ENCODE measurements at regions not wholly inside any gene's neighbourhood (a gene's known extent, or its start where the extent isn't known, plus 50 kb on each side); places are given as distances from the start of the nearest gene placed in this dataset.

DNA sequence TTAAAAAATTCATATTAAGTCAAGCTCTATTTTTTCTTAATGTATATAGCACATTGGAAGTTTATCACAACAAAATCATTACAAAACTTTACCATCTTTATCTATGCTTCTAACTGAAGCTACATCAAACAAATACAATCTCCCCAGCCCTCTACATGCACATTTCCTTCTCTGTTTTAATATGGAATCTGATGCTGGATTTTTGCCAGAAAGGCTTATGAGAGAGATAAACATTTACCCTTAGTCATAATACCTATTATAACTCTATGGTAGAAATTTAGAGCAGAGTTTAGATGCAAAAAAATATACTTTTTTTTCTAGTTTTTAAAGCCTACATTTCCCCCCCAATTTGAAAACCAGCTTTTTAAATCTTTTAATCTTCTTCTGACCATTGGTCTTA is 1198.6 kb downstream of the GATA3 start:
- DNase-seq: no peak

DNA sequence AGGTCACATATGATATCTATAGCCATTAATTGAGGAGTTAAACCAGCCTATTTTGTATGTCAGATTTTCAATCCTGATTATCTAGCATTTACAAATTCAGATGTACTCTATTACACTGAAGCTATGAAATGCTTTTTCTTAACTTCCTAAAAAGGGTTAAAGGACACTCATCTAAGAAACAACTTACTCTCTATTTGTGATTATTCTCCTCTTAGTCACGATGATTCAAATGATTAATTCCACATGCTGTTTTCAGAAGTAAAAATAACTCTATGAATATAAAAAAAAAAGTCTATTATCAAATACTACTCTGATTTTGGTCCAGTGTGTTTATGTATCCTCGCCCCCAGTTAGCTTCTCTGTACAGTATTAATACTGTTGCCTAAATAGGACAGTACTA is 1199.9 kb downstream of the GATA3 start:
- no peak for DNase-seq

DNA sequence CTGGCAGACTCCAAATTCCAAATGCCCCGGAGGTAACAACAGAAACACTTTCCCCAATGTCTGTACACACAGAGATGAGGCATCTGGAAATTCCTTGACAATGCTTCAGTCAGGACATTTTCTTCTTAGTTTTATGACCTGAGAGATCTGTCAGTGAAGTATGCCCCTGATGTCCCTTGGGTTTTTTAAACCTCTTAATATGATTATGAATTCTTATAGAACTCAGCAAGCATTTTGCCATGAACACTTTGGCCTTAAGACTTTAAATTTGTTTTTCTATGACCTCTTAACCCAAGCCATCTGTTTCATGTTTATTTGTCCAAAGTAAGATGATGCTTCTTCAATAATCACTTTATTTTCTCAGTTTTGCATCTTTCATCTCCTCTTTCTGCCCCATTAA is 1206.2 kb downstream of the GATA3 start:
- no peak for DNase-seq

DNA sequence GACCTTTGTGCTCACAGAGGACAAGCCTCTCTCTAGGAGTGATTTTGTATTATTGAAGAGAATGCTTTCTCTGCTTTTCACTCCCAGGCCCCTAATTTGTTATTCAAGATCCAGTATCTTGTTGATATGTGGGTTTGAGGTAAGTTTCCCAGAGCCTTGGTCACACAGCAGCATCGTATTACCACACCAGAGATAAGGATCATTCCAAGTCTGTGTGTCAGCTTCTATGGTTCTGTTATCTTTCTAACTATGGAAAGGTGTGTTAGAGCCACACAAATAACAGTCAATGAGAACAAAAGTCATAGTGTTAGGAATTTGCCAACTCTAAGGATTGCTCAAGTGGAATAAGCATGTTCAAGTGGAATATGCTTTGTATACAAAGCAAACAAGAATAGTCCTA is 1208.3 kb downstream of the GATA3 start:
- no peak for DNase-seq

DNA sequence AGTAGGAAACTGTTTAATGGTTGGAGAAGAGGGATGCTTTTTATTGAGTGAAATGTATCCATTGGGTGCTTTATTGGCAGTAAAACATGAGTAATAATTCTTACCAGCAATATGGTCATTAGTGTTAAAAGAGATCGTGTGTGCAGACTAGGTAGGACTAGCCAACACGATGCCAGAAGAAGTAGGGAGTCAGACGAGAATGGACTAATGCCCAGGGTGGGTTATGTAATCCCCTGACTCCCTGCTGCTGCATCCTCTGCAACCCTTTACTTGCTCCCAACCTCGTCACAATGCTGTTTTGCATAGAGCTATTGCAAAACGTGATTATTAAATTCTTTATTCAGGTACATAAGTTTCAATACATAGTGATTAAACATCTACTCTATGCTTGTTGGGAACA is 1213.7 kb downstream of the GATA3 start:
- DNase-seq: no peak

DNA sequence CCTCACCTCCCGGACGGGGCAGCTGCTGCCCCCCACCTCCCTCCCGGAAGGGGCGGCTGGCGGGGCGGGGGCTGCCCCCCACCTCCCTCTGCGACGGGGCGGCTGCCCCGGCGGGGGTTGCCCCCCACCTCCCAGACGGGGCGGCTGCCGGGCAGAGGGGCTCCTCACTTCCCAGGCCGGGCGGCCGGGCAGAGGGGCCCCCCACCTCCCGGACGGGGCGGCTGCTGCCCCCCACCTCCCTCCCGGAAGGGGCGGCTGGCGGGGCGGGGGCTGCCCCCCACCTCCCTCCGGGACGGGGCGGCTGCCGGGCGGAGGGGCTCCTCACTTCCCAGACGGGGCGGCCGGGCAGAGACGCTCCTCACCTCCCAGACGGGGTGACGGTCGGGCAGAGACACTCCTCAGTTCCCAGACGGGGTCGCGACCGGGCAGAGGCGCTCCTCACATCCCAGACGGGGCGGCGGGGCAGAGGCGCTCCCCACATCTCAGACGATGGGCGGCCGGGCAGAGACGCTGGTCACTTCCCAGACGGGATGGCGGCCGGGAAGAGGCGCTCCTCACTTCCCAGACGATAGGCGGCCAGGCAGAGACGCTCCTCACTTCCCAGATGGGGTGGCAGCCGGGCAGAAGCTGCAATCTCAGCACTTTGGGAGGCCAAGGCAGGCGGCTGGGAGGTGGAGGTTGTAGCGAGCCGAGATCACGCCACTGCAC is 1218.8 kb downstream of the GATA3 start:
- DNase-seq: peak in 1 of 5 donors; percentile 5

DNA sequence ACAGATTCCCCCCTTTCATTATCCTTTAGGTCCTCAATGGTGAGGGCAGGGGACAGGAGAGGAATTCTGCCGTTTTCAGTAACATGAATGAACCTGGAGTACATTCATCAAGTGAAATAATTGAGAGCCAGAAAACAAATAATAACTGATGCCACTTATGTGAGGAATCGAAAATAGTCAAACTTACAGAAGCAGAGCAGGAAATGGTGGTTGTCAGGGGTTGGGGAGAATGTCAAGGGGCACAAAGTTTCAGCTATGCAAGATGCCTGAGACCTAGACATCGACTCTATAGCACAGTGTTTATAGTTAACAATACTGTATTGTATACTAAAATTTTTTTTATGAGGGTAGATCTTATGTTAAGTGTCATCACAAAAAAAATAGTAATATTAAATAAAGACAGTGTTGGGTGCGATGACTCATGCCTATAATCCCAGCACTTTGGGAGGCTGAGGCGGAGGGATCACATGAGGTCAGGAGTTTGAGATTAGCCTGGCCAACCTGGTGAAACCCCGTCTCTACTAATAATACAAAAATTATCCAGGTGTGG is 1219.8 kb downstream of the GATA3 start:
- DNase-seq: peak in 1 of 5 donors; percentile 6

DNA sequence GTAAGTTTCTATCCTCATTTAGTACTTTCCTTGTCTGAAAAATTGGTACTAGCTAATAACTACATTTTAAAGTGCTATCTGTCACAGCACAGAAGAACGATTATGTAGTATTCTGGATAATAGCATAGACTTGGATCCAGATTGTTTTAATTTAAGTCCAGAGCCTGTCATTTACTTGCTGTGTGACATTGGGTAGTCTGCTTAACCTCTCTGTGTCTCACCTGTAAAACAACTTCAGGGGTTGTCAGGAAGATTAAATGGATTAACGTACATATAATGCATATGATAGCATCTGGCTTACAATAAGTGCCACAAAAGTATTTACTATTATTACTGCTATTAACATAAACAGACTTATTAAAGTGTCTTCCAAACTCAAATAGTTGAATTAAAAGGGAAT is 1221.4 kb downstream of the GATA3 start:
- DNase-seq: no peak

DNA sequence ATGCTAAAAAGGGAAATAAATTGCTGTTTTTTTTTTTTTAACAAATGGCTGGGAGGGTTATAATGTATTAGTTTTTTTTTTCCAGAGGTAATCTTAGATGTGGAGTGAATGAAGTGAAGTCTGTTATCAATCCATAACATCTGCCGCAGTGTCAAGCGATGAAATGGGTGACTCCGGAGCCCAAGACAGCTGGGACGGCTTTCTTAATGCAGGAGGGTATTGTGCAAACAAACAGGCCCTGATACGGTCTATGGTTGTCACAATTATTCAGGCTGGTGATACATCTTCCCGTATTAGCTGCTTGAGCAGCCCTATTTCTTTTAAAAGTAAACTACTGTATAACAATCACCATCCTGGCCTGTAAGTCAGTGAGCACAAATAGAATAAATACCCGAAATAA is 1231.2 kb downstream of the GATA3 start:
- DNase-seq: no peak

DNA sequence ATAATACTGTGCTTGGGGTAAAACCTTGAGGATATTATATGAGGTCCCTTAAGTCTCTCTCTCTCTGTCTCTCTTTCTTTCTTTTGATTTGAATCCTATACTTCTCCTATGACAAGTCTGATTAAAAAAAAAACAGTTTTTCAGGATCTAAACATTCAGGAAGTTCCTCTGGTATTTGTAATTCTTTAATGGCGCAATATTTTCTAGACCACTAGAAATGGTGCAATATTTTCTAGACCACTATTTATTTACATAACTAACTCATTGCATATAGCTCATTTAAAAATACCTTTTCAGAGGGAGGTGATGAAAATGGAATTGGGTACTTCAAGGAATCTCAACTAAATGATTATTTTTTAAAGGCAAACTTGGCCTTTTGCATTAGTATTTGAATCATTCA is 1235.3 kb downstream of the GATA3 start:
- no peak for DNase-seq

DNA sequence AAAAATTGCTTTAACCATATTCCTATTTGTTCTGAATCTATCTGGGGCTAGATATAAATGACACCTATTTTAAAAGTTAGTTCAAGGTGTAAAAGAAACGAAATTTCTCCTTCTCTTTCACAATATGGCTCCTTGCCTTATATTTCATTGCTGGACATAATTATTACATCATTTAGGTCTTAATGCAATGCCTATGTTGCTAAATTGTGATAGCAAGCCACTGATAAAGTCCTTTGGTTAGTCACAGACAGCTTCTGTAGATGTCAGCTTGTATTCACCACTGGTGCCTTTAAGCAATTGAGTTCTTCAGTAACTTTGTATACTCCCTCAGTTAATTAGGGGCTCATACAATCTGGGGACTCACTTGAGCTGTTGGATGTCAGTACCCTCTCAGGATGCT is 1236.6 kb downstream of the GATA3 start:
- DNase-seq: no peak

DNA sequence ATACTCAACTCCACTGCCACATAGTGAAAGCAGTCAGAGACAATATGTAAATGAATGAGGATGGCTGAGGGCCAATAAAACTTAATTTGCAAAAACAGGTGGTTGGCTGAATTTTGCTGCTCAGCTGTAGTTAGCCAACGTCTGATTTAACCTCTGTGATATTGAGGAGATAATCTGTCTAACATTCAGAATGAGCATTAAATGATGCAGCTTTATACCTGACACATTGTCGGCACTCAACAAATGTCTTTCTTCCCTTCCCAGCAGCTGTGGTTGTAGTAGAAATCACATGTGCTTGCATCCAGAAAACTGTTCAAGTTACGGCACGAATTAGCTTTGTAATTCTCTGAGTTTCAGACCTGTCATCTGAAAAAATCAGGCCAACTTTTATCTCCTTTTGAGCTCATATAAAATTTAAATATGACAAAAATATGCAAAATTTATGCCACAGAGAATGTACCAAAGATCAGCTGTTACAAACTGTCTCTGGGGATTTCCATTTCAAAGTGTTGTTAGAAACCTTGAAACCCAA is 1239.7 kb downstream of the GATA3 start:
- DNase-seq: peak in 1 of 5 donors; percentile 31

DNA sequence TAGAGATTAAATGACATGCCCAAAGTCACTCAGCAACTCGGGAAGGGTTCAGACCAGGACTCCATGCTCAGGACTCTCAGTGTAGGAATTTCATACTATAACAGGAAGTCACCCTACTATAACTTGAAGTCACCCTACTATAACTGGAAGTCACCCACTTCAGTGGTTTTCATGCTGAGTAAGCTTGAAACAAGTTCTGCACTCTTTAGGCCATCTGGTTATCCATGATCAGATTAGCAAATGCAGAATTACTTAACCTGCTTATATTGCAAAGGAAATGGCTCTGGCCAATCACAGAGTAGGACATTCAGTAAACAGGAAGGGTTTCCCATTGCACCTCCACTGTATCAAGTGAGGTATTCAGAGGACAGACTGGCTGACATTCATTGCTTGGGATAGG is 1240.4 kb downstream of the GATA3 start:
- peak in 1 of 5 donors; percentile 82 for DNase-seq

DNA sequence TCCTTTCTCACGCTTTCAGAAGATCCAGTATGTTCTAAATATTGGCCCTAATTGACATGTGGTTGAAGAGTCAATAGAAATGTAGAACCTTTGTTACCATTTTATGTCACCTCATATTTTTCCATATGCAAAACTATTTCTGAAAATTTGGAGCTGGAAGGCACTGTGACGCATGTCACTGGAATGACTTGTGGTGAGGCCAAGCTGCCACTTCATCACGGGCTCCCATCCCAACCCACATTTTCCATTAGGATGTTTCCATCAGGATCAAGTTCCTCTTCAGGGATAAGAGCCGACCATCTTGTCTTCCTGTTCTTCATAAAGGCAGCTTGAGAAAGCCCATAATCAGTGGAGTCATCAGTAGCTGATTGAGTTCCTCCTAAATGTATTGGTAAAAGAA is 1241.7 kb downstream of the GATA3 start:
- DNase-seq: no peak

DNA sequence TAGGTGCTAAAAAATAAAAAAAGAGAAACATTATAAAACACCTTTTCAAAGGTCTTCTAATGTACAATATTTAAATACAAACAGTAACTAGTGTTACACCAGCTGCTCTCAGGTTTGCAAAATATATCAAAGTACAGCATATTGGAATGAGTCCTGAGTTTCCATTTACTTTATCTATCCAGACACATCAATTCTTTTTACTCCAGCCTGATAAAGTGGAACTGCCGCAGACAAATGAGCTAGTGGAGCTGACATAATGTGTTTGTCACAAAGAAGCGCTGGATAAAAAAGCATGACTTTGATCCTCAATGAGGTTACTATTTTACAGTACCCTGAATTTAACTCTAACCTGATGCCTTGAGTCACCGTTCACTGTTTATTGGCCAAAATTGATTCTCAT is 1243.1 kb downstream of the GATA3 start:
- no peak for DNase-seq

DNA sequence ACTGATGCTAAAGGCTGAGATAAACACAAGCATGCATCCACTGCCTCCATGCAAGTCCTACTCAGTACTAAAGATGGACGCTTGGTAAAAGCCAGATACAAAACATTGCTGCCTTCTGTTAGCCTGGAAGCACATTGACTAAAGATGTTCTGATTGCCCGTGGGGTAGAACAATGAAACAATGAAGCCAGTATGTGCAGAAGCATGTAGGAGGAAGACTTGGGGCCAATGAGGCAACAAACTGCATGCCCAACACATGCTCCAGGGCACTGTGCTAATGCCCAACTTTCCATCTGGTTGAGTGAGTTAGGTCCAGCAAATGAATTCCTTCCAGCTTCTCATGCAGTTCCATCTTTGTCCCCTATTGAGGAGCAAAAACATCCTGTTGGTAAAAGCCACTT is 1245.5 kb downstream of the GATA3 start:
- DNase-seq: no peak

DNA sequence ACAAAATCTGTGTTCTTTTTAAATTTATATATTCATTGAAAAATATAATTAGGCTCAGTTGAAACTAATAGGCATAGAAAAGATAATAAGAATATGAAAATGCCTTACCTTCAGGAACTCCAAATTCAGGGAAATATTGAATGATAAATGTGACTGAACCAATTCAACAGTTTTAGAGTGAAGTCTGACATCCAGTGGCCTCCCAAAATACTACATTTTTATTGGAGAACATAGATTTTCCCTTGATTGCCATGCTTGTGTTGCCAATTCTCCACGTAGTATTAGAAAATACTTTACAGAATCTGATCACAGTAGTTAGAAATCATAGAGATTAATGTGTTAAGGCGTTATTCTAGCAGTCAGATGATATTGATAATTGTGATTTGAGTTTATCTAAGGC is 1246.7 kb downstream of the GATA3 start:
- DNase-seq: no peak

DNA sequence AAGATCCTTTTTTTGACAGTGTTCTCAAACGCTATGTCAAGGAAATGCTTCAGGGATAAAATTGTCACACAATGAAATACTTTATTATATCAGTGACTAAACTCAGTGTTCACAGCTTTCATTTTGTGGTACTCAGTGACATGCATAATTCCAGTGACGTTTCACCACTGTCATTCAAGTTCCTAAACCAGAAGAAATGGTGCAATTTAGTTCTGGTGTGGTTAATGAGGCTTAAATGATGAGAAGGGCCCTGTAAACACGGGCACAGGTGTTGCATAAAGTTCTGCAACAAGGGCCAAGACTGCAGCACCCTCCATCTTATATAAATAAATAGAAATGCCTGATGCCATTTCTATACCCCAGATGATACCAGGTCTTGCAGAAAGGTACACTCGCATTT is 1247.1 kb downstream of the GATA3 start:
- no peak for DNase-seq

DNA sequence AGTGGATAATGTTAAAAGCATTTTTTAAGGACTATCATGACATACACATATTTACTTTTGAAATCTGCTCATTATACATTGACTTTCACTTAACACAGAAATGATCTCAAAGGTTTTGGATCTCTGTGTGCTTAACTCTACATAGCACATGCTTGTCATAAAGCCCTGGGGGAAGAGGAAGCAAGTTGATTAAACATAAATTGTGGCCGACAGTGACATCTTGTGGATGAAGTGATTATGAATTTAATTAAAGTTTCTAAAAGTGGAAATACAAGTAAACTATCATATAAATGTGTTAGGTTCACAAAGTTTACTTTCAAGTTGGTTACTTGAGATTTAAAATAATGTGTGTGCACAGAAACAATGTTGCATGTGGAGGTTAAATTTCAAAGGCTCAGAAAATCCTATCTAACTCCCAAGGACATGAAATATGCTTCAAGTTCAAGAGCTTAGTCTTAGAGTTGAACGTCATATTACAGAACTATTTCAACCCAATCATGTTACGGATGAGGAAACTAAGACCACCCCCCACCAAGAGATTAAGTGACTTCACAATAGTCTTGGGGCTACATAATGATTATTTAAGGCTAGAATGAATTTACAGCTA is 1247.8 kb downstream of the GATA3 start:
- DNase-seq: peak in 2 of 5 donors; percentile 9 to 48

DNA sequence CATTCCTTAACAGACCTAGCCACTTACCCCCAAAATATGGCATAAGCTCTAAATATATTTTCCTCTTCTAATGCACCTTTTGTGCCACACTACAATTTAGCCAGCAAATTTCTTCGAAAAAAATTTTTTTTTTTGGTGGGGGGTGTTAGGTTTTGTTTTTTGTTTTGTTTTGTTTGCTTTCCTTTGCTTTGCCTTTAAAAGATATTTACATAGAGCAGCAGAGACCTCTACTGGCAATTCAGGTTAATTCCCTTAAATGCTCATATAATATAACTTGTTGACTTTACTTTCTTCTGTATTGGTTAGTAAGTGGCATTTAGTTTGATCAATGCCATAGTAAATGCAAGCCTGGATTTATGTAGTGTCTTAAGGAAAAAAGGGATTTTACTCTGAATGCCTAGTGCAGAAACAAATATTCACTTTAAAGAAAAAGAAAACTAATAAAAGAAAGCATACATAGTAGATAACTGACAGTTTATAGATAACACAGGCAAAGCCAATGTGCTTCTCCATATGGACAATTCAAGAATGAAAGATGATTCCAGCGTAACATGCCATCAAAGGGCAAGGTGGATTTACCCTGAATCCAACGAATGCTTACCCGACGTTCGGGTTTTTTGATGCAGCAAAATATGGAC is 1250.6 kb downstream of the GATA3 start:
- peak in 1 of 5 donors; percentile 14 for DNase-seq

DNA sequence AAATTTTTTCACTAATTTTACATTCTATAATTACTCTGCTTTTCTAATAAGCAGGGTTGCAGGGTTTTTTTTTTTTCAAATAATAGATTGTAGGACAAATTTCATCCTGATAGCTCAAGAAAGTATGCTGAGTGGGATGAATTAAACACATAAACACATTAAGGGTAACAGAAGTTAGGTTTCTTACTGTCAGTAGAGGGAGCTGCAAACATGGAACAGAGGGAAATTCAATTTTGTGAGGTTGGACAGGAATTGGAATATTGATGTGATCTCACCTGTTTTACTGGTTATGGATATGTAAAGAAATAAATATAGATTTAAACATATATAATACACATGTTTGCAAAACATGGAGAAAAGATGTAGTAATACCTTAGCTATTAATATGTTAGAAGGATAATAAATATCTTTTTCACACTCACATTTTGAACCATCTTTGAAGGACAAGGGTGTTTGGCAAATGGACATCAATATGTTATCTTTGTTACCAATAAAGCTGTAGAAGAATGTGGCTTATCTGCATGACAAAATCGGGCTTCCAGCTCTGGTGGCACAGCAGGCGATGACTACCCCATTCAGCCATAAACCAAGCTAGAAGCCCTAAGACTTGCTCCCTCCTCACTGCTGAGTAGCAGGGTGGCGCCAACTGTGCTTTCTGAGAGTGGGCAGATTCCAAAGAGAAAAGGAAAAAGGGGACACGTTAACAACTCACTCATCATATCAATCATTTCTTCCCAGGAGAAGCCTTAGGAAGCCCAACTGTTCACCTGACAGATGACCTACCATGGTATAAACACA is 1257.4 kb downstream of the GATA3 start:
- no peak for DNase-seq

DNA sequence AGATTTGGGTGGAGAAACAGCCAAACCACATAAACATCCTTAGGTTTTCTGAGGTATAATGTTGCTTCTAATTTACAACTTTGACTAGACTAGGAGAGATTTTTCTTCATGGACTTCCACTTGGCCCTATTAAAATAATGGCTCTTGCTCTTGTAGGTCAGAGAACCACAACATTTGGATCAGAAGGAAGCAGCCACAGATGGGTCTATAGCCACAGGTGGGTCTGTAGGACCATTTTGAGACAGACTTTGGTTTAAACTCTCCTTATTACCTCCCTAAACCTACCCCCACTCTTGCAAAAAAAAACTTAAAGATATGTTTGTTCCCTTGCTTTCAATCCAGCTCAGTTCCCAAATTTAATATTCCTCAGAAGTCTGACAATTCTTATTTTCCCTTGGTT is 1260.8 kb downstream of the GATA3 start:
- no peak for DNase-seq

DNA sequence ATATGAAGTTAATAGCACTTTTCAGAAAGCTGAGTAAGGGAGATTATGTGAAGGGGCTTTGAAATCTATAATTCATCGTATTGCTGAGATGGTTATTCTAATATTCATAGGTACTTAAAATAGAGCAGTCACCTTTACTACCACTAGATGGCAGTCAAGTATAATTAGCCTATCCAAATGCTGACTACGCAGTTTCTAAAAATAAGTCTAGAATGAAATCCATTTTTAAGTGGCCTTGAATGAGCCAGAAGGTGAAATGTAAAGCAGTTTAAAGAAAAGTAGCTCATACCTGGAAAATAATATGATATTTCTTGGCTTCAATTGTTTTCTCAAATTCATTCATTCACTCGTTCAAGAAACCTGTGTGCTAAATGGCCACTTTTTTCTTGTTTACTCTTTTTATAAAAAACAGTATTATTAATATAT is 1277.1 kb downstream of the GATA3 start:
- DNase-seq: peak in 1 of 5 donors; percentile 36

Data from T-helper 1 cell (primary cell).